ENCODE measurements at regions not wholly inside any gene's neighbourhood (a gene's known extent, or its start where the extent isn't known, plus 50 kb on each side); places are given as distances from the start of the nearest gene placed in this dataset.

- Histone ChIP-seq H3K27ac (no peak overlapping the region), H3K9me3 (no peaks in the 10 kb centered on the region), H3K4me3 (no peak overlapping the region), H3K27me3 (no peaks in the 10 kb centered on the region), H3K36me3 (no peaks in the 10 kb centered on the region), H3K4me1 (ENCODE audit: insufficient read depth) (peaks cover 4% of the 10 kb centered on the region)
- TF ChIP-seq POLR2A (IDR thresholded peaks at IDR 0.05) (no peak), EP300 (IDR thresholded peaks at IDR 0.05) (no peak), CTCF (IDR thresholded peaks at IDR 0.05) (no peak)
- WGBS, 3 donors, result 90 to 94% (median 93%) methylated on average over 4 of the region's 4 CpGs
- intact Hi-C loops (cut with DNase I), result no loop called here
- no peak for DNase-seq
These were observed 104.7 kb upstream of the OTOS start for GRCh38 chr2:240245184-240245583.

DNA sequence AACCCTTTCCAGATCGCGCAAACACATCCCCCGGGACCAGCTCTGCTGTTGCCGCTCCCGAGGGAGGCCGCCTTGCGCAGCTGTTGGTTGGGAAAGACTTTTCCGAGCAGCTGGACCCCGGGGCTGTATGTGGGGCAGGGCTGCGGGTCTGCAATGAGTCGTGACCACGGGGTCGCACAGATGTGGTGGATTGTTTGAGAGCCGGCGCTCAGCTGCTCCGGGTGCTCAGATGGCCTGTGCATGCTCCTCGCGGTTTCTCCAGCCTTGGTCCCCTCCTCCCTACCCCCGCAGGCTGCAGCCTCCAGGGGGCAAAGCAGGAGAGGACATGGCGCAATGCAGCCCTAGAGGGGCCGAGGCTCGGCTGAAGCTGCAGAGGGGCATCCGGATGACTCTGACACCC lies 105.2 kb upstream of the OTOS start:
- H3K27me3 ChIP-seq, result no peaks in the 10 kb centered on the region
- no peaks in the 10 kb centered on the region for H3K9me3 ChIP-seq
- TF ChIP-seq POLR2A (IDR thresholded peaks at IDR 0.05) (no peak), CTCF (IDR thresholded peaks at IDR 0.05) (no peak), EP300 (IDR thresholded peaks at IDR 0.05) (no peak)
- peak in 2 of 5 donors; percentile 13 to 34 for DNase-seq
- H3K4me1 ChIP-seq (ENCODE audit: insufficient read depth), result peaks cover 9% of the 10 kb centered on the region
- intact Hi-C loops (cut with DNase I), result no loop called here
- no peak overlapping the region for H3K4me3 ChIP-seq
- H3K27ac ChIP-seq, result no peak overlapping the region
- H3K36me3 ChIP-seq, result no peaks in the 10 kb centered on the region
- WGBS, 3 donors, result 76 to 84% (median 82%) methylated on average over 23 of the region's 23 CpGs

GRCh38 chr2:240246173-240246820 lies 105.8 kb upstream of the OTOS start:
- no peak for TF ChIP-seq EP300 (IDR thresholded peaks at IDR 0.05)
- no peak for TF ChIP-seq POLR2A (IDR thresholded peaks at IDR 0.05)
- no peak overlapping the region for H3K27ac ChIP-seq
- H3K9me3 ChIP-seq, result no peaks in the 10 kb centered on the region
- H3K4me1 ChIP-seq (ENCODE audit: insufficient read depth), result peaks cover 13% of the 10 kb centered on the region
- no peaks in the 10 kb centered on the region for H3K27me3 ChIP-seq
- H3K36me3 ChIP-seq, result no peaks in the 10 kb centered on the region
- 89 to 92% (median 91%) methylated on average over 15 of the region's 15 CpGs for WGBS, 3 donors
- intact Hi-C loops (cut with DNase I), result no loop called here
- H3K4me3 ChIP-seq, result no peak overlapping the region
- DNase-seq, result peak in 3 of 5 donors; percentile 22 to 37 (median 26)

GRCh38 chr2:240247241-240247867 lies 106.9 kb upstream of the OTOS start:
- Histone ChIP-seq H3K27me3 (no peaks in the 10 kb centered on the region), H3K27ac (no peak overlapping the region), H3K4me3 (no peak overlapping the region), H3K4me1 (ENCODE audit: insufficient read depth) (peaks cover 19% of the 10 kb centered on the region), H3K9me3 (no peaks in the 10 kb centered on the region), H3K36me3 (no peaks in the 10 kb centered on the region)
- no peak for DNase-seq
- 89 to 92% (median 90%) methylated on average over 10 of the region's 10 CpGs for WGBS, 3 donors
- intact Hi-C loops (cut with DNase I), result no loop called here
- no peak for TF ChIP-seq EP300 (IDR thresholded peaks at IDR 0.05)
- TF ChIP-seq POLR2A (IDR thresholded peaks at IDR 0.05), result no peak
- TF ChIP-seq CTCF (IDR thresholded peaks at IDR 0.05), result no peak
